SH-SY5Y (cell line): ENCODE measurements at regions not wholly inside any gene's neighbourhood (a gene's known extent, or its start where the extent isn't known, plus 50 kb on each side); places are given as distances from the start of the nearest gene placed in this dataset.

ENCODE experiments used
- GATA2 ChIP-seq: IDR thresholded peaks from 2 replicates; pipeline ENCODE4 v1.6.1; 2011; ENCODE audit warnings: mild to moderate bottlenecking, low read depth, low read length
- GATA3 ChIP-seq: IDR thresholded peaks from 2 replicates; pipeline ENCODE4 v1.6.1; 2011; ENCODE audit warnings: low read depth, mild to moderate bottlenecking, low read length, moderate library complexity

GRCh38 chr18:47683774-47684173, 246.7 kb downstream of the SMAD2 start:
- TF ChIP-seq GATA2: no peak
- no peak for TF ChIP-seq GATA3
